ENCODE measurements at regions not wholly inside any gene's neighbourhood (a gene's known extent, or its start where the extent isn't known, plus 50 kb on each side); places are given as distances from the start of the nearest gene placed in this dataset.

GRCh38 chr11:115802641-115803040, 298.4 kb upstream of the CADM1 start:
- DNase-seq (ENCODE audit: low spot score): no peak

GRCh38 chr11:115792903-115793302, 288.7 kb upstream of the CADM1 start:
- no peak for DNase-seq (ENCODE audit: low spot score)

GRCh38 chr11:115787302-115787701, 283.1 kb upstream of the CADM1 start:
- DNase-seq (ENCODE audit: low spot score): no peak

- no peak for DNase-seq (ENCODE audit: low spot score)
Observed at GRCh38 chr11:115784796-115785521, 280.7 kb upstream of the CADM1 start.

- no peak for DNase-seq (ENCODE audit: low spot score)
Observed at GRCh38 chr11:115780646-115781362, 276.6 kb upstream of the CADM1 start.

GRCh38 chr11:115778928-115779650, 274.9 kb upstream of the CADM1 start:
- DNase-seq (ENCODE audit: low spot score): no peak

GRCh38 chr11:115776916-115777315, 272.7 kb upstream of the CADM1 start:
- no peak for DNase-seq (ENCODE audit: low spot score)

GRCh38 chr11:115775846-115776245, 271.6 kb upstream of the CADM1 start:
- DNase-seq (ENCODE audit: low spot score): no peak

- DNase-seq (ENCODE audit: low spot score): no peak
Observed at GRCh38 chr11:115774756-115775155, 270.5 kb upstream of the CADM1 start.

- DNase-seq (ENCODE audit: low spot score): no peak
Observed at GRCh38 chr11:115769891-115770290, 265.7 kb upstream of the CADM1 start.

- DNase-seq (ENCODE audit: low spot score): no peak
Observed at GRCh38 chr11:115767883-115768282, 263.7 kb upstream of the CADM1 start.

GRCh38 chr11:115767047-115767802, 263.0 kb upstream of the CADM1 start:
- DNase-seq (ENCODE audit: low spot score): no peak

- no peak for DNase-seq (ENCODE audit: low spot score)
Observed at GRCh38 chr11:115766561-115766960, 262.3 kb upstream of the CADM1 start.

- DNase-seq (ENCODE audit: low spot score): no peak
Observed at GRCh38 chr11:115765803-115766239, 261.6 kb upstream of the CADM1 start.

- no peak for DNase-seq (ENCODE audit: low spot score)
Observed at GRCh38 chr11:115764176-115764575, 260.0 kb upstream of the CADM1 start.

- DNase-seq (ENCODE audit: low spot score): no peak
Observed at GRCh38 chr11:115761817-115762216, 257.6 kb upstream of the CADM1 start.

GRCh38 chr11:115761348-115761747, 257.1 kb upstream of the CADM1 start:
- DNase-seq (ENCODE audit: low spot score): no peak

- DNase-seq (ENCODE audit: low spot score): no peak
Observed at GRCh38 chr11:115760461-115761320, 256.5 kb upstream of the CADM1 start.

GRCh38 chr11:115759622-115760460, 255.6 kb upstream of the CADM1 start:
- no peak for DNase-seq (ENCODE audit: low spot score)

- no peak for DNase-seq (ENCODE audit: low spot score)
Observed at GRCh38 chr11:115758011-115758410, 253.8 kb upstream of the CADM1 start.
